Loucy (cell line): ENCODE measurements at regions not wholly inside any gene's neighbourhood (a gene's known extent, or its start where the extent isn't known, plus 50 kb on each side); places are given as distances from the start of the nearest gene placed in this dataset.

Experiments used
- H2AFZ ChIP-seq: fragments of 200-600 bp; sonication (generic); 2 replicates; pipeline ENCODE4 v1.6.0; 2016; ENCODE audit warnings: antibody characterized with exemption, mild to moderate bottlenecking, low read length, moderate library complexity
- H3F3A ChIP-seq: fragments of 200-600 bp; 2 replicates; pipeline ENCODE4 v1.6.0; 2016; ENCODE audit warnings: antibody characterized with exemption, low read depth, mild to moderate bottlenecking
- H3K27me3 ChIP-seq: fragments of 200-600 bp; sonication (generic); 2 replicates; pipeline ENCODE4 v1.6.1; 2014; ENCODE audit warnings: low read length, mild to moderate bottlenecking; ENCODE audit not compliant: insufficient read depth, poor library complexity, severe bottlenecking
- H3K36me3 ChIP-seq: fragments of 200-600 bp; sonication (generic); 2 replicates; pipeline ENCODE4 v1.6.1; 2016; ENCODE audit warnings: low read length; ENCODE audit not compliant: insufficient read depth
- H3K4me1 ChIP-seq: fragments of 200-600 bp; sonication (generic); 2 replicates; pipeline ENCODE4 v1.5.1; 2014; ENCODE audit warnings: low read length, mild to moderate bottlenecking; ENCODE audit not compliant: insufficient read depth, poor library complexity, severe bottlenecking
- H3K4me2 ChIP-seq: fragments of 200-600 bp; sonication (generic); 2 replicates; pipeline ENCODE4 v1.6.0; 2014; ENCODE audit warnings: antibody characterized with exemption, low read length, low read depth, mild to moderate bottlenecking; ENCODE audit not compliant: poor library complexity, severe bottlenecking
- H3K4me3 ChIP-seq: fragments of 200-600 bp; sonication (generic); 2 replicates; pipeline ENCODE4 v1.5.1; 2014; ENCODE audit warnings: low read length, mild to moderate bottlenecking, mixed read lengths; ENCODE audit not compliant: poor library complexity, severe bottlenecking
- H3K79me2 ChIP-seq: fragments of 200-600 bp; sonication (generic); 2 replicates; pipeline ENCODE4 v1.6.1; 2014; ENCODE audit warnings: low read length; ENCODE audit not compliant: insufficient read depth
- H3K9ac ChIP-seq: fragments of 200-600 bp; sonication (generic); 2 replicates; pipeline ENCODE4 v1.6.0; 2014; ENCODE audit warnings: mild to moderate bottlenecking, low read depth, low read length, moderate library complexity; ENCODE audit not compliant: poor library complexity, severe bottlenecking
- H3K9me2 ChIP-seq: fragments of 200-600 bp; sonication (generic); replicated peaks from 2 replicates; pipeline ENCODE4 v1.6.1; 2016; ENCODE audit warnings: low read depth, low read length, mixed read lengths
- H3K9me3 ChIP-seq: fragments of 200-600 bp; sonication (generic); 2 replicates; pipeline ENCODE4 v1.6.1; 2014; ENCODE audit warnings: mild to moderate bottlenecking, antibody characterized with exemption, low read length, low read depth; ENCODE audit not compliant: insufficient read depth
- H4K20me1 ChIP-seq: fragments of 200-600 bp; sonication (generic); 2 replicates; pipeline ENCODE4 v1.6.0; 2014; ENCODE audit warnings: antibody characterized with exemption, low read length, mild to moderate bottlenecking; ENCODE audit not compliant: insufficient read depth, poor library complexity, severe bottlenecking
- EZH2phosphoT487 ChIP-seq: fragments of 200-600 bp; IDR thresholded peaks from 2 replicates; pipeline ENCODE4 v1.6.1; 2018; ENCODE audit warnings: antibody characterized with exemption, mild to moderate bottlenecking, moderate library complexity, borderline replicate concordance
- TF ChIP-seq, protein P1 (sequence below): fragments of 200-600 bp; sonication (generic); conservative IDR thresholded peaks from 2 replicates; pipeline ENCODE4 v1.5.1; 2014; ENCODE audit warnings: mild to moderate bottlenecking, antibody characterized with exemption, low read length

DNA sequence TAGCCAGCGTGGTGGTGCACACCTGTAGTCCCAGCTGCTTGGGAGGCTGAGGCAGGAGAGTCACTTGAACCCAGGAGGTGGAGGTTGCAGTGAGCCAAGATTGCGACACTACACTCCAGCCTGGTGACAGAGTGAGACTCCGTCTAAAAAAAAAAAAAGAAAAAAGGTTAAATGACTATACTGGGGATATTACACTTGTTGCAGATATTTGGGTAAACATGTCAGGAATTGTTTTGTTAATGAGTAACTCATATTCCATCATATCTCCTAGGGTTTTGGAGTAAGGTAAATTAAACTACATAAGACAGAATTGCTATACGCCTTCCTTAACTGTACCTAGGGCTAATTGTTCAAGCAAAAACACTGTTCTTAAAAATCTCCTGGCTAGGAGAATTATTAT, 291.4 kb upstream of the IGFBP7 start:
- TF ChIP-seq, protein P1, sequence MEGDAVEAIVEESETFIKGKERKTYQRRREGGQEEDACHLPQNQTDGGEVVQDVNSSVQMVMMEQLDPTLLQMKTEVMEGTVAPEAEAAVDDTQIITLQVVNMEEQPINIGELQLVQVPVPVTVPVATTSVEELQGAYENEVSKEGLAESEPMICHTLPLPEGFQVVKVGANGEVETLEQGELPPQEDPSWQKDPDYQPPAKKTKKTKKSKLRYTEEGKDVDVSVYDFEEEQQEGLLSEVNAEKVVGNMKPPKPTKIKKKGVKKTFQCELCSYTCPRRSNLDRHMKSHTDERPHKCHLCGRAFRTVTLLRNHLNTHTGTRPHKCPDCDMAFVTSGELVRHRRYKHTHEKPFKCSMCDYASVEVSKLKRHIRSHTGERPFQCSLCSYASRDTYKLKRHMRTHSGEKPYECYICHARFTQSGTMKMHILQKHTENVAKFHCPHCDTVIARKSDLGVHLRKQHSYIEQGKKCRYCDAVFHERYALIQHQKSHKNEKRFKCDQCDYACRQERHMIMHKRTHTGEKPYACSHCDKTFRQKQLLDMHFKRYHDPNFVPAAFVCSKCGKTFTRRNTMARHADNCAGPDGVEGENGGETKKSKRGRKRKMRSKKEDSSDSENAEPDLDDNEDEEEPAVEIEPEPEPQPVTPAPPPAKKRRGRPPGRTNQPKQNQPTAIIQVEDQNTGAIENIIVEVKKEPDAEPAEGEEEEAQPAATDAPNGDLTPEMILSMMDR, result no peak
- no peak for TF ChIP-seq EZH2phosphoT487
- no peaks in the 10 kb centered on the region for H3K4me1 ChIP-seq
- H3K4me3 ChIP-seq, result no peak overlapping the region
- no peaks in the 10 kb centered on the region for H4K20me1 ChIP-seq
- no peak overlapping the region for H2AFZ ChIP-seq
- H3K4me2 ChIP-seq, result no peak overlapping the region
- no peaks in the 10 kb centered on the region for H3K27me3 ChIP-seq
- H3K9ac ChIP-seq, result no peak overlapping the region
- H3K79me2 ChIP-seq, result no peaks in the 10 kb centered on the region
- no peaks in the 10 kb centered on the region for H3K36me3 ChIP-seq
- H3K9me2 ChIP-seq, result no peaks in the 10 kb centered on the region
- no peaks in the 10 kb centered on the region for H3F3A ChIP-seq
- no peaks in the 10 kb centered on the region for H3K9me3 ChIP-seq

DNA sequence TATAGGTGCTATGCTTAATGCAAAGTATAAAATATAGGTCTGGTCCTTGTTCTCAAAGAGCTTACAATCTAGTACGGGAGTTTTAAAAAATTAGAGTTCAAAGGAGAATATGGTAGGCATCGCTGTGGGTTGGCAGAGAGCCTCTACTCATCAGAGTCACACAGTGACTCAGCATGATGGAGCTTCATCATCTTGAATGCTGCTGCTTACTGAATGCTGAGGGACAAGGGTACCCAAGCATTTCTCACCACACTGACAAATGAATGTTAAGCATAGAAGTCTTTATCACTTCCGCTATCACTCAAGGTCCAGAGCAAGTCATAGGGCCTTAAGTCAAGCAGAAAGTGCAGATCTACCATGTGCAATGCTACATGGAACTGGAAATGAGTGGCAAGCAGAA, 268.6 kb upstream of the IGFBP7 start:
- Histone ChIP-seq H3K36me3 (no peaks in the 10 kb centered on the region), H3K9me2 (no peaks in the 10 kb centered on the region), H2AFZ (no peak overlapping the region), H3K9ac (no peak overlapping the region), H3K4me1 (no peaks in the 10 kb centered on the region), H3K4me3 (no peak overlapping the region), H3K27me3 (no peaks in the 10 kb centered on the region), H4K20me1 (no peaks in the 10 kb centered on the region), H3K9me3 (no peaks in the 10 kb centered on the region), H3K4me2 (no peak overlapping the region), H3K79me2 (no peaks in the 10 kb centered on the region), H3F3A (no peaks in the 10 kb centered on the region)
- TF ChIP-seq EZH2phosphoT487, result no peak
- TF ChIP-seq, protein P1, result no peak

DNA sequence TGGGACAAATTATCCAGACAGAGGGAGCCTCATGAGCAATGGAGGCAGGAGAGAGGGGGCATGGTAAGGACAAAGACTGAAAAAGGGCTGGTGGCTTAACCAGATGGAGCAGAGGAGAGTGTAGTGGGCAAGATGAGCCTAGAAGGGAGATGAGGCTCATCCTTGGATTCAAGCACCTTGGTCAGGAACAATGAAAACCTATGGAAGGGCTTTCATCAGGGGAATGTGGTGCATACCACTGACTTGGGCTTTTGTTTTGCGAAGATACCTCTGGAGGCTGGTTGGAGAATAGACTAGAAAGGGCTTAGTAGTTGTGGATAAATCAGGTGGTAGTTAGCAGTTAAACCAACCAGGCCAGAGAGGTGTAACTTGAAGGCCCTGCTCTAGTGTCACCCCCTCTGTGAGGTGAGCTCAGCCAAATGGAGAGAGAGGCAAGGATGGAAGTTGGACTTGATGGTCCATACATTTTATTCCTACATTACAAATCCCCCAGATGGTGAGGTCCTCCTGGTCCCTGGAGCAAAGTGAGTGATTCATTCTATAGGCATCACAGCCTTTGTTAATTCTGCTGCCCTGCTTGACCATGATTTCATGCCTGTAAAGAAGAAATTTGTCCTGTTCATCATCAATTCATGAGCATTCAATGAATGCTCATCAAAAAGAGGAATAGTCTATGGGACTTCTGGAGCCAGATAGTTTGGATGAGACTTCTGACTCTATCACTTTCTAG, 264.8 kb upstream of the IGFBP7 start:
- H3K4me3 ChIP-seq, result no peak overlapping the region
- H4K20me1 ChIP-seq, result no peaks in the 10 kb centered on the region
- no peaks in the 10 kb centered on the region for H3K27me3 ChIP-seq
- no peaks in the 10 kb centered on the region for H3K9me3 ChIP-seq
- H3K79me2 ChIP-seq, result no peaks in the 10 kb centered on the region
- H3K9me2 ChIP-seq, result no peaks in the 10 kb centered on the region
- TF ChIP-seq, protein P1, result no peak
- TF ChIP-seq EZH2phosphoT487, result no peak
- H3K4me1 ChIP-seq, result no peaks in the 10 kb centered on the region
- H3K9ac ChIP-seq, result no peak overlapping the region
- H3F3A ChIP-seq, result no peaks in the 10 kb centered on the region
- H2AFZ ChIP-seq, result no peak overlapping the region
- H3K36me3 ChIP-seq, result no peaks in the 10 kb centered on the region
- H3K4me2 ChIP-seq, result no peak overlapping the region
